ENCODE measurements at regions not wholly inside any gene's neighbourhood (a gene's known extent, or its start where the extent isn't known, plus 50 kb on each side); places are given as distances from the start of the nearest gene placed in this dataset.
"Not testable (repeated sequence)": the region's sequence is repeated elsewhere in the genome, so short reads cannot be mapped to it uniquely, and the experiment has no call there.

GRCh38 chr14:77985211-77985615 is 185.0 kb upstream of the NRXN3 start:
- no peak for DNase-seq

DNA sequence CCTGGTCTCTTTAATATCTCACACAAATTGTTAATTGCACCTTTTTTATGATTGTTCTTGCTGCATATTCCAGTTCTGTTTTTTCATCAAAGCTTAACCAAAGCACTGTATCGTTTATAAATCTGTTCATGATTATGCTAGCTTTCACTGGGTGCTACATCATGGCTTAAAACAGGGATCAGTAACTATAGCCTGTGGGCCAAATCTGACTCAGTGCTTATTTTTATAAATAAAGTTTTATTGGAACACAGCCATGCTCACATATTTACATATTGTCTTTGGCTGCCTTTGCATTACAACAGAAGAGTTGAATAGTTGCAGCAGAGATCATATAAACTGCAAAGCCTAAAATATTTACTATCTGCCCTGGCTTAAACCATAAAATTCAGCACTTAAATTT is 183.4 kb upstream of the NRXN3 start:
- DNase-seq: no peak

- DNase-seq: no peak
Observed at GRCh38 chr14:77988096-77988870, 181.9 kb upstream of the NRXN3 start.

DNA sequence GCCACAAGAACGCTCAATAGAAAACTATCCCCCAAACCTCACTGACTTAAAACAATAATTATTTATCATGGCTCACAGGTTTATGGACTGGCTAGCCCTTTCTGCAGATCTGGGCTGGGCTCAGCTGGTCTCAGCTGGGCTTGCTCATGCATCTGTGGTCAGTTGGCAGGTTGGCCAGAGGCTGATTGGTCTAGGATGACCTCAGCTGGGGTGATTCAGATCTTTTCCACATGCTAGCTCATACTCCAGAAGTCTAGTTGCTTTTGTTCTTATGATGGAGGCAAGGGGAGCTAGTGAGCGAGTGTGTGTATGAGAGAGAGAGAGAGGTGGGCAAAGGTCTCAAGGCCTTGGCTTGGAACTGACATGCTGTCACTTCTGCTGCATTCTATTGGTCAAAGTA is 181.2 kb upstream of the NRXN3 start:
- peak; percentile 69 for DNase-seq

DNA sequence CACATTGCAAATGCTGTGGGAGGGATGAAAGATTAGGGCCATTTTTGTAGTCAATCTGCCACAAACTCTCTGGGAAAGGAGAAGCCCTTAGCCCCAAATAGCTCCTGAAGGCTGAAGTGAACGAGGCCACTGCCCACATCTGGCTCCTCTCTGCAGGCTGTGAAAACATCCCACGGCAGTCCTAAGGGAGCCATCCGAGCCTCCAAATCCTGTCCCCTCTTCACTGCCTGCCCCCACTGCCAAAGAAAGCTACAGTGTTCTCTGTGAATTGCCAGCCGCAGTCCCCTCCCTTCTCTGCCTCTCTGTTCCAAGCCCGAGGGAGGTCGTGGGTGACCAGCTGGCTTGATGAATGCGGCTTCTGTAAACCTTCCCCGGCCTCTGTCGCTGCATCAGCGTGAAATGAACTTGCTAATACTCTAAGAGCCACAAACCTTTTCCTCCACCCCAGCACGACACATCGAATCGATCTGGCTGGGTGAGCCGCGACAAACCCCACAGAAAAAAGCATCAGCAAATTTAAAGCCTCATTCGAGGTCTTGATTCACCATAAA is 180.7 kb upstream of the NRXN3 start:
- no peak for DNase-seq

DNA sequence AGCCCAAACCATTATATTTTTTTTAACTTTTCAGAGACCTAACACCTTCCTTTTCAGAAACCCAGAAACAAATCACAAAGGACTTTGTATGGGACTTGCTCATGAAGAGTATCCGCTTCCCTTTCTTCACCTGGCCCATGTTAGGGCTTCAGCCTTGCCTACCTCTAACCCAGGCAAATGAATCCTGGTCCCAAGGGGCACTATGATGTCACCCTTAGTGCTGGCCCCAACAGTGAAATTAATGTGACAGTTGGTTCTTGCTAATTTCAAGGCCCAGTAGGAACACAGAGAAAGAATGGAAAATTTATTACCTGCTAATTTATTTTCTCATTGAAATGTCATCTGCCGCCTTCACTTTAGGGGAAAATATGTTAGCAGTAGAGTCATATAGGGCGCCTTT is 179.8 kb upstream of the NRXN3 start:
- no peak for DNase-seq

DNA sequence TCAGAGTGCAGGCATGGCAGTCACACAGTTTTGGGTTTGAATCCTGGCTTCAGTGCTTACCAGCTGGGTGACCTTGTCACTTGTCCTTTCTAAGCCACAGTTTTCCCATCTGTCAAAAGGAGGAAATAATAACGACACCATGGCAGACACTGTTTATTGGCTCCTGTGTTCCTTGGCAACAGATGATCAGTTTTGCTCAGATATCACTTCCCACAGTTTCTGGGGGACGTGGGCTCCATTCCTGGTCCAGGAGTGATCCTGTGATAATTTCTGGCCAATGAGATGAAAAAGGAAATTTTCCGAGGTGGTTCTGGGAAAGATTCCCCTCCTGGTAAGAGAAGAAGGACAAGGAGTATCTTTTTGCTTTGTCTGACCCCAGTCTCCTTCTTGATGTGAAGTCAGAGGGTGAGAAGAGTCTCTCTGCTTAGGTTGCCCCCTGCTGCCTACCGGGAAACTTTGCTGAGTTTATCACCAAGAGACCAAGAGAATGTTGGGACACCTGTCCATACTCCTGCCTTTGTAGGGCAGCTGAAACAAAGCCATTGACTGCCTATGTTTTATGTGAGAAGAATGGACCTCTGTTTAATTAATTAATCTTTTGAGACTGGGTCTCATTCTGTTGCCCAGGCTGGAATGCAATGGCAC is 178.9 kb upstream of the NRXN3 start:
- peak; percentile 52 for DNase-seq

DNA sequence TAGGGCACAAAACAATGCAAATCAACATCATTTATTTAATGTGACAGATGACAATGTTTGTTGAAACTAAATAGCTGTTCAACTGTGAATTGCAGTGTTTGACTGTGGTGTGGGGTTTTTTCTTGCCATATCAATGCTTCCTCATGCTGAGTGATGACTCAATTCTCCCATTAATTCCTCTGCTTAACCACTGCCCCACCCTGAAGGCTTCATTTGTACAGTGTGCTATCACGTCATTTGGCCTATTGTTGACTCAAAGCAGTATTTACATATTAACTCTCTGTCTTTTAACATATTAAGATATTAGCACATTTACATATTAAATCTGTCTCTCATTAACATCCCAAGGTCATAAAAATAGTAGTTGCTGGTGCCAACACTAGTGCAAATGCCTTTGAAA is 164.8 kb upstream of the NRXN3 start:
- peak; percentile 84 for DNase-seq

DNA sequence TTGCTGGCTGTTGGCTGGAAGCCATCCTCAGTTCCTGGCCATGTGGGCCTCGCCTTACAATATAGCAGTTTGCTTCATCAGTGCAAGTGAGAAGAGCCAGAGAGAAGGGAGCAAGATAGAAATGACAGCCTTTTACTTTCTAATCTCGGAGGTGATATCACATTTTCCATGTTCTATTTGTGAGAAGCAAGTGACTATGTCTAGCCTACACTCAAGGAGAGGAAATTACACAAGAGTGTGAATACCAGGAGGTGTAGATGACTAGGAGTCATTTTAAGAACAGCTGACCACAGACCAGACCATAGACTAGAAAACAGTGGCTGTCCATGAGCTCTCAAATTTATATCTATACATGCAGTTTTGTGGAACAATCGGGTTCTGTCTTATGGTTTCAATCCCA is 163.0 kb upstream of the NRXN3 start:
- peak; percentile 44 for DNase-seq

DNA sequence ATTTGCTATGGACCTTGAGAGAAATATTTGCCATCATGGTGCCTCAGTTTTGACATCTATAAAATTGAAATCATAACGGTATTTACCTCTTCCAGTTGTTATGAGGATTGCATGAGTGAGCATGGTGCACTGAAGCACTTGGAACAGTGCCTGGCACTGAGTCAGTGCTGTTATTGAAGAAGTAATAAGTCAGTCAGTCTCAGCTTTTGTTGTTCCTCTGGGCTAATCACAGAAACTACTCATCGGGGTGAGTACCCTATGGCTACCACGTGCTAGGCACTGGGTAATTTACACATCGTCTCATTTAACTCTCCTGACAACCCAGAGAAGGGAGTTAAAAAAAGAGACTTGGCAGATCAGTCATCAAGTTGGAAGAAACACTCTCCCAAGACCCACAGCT is 159.5 kb upstream of the NRXN3 start:
- DNase-seq: no peak

GRCh38 chr14:78013911-78014310 is 156.3 kb upstream of the NRXN3 start:
- not testable (repeated sequence) for DNase-seq

GRCh38 chr14:78016532-78016931 is 153.6 kb upstream of the NRXN3 start:
- no peak for DNase-seq

GRCh38 chr14:78018283-78018682 is 151.9 kb upstream of the NRXN3 start:
- no peak for DNase-seq

DNA sequence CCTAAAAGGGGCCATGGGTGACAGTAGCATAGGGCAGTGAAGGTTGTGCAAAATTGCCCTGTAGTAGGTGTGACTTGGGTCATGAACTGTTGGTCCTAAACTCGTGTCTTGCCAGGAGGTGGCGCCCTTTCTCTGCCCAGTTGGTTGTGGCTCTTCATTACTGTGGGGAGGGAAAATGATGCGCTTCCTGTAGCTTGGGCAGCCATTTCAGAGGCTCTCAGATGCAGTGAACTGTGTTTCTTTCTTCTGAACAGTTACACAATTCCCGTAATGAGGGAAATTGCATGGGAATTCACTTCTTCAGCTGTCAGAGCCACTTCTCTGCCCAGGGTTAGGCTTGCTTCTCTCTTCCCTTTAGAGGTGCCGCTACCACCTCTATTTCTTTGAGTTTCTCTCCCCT is 148.1 kb upstream of the NRXN3 start:
- peak; percentile 84 for DNase-seq

GRCh38 chr14:78023112-78023511 is 147.1 kb upstream of the NRXN3 start:
- DNase-seq: no peak

DNA sequence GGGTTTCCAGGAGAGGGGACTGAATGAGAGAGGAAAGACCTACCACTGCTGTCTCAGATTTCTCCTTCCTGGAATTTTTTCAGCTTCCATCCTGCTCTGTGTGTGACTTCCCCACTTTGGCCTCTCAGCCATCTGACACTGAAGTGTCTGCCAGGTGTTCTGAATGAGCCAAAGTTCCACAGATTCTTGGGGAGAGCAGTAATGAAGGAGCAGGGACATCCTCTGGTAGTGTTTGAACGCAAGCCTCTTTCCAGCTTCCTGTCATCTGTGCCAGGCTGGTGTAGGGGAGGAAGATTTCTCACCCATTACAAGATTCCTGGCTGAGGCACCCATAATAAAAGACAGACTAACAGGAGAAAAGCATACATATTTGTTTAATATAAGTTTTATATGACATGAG is 141.7 kb upstream of the NRXN3 start:
- no peak for DNase-seq

GRCh38 chr14:78029601-78030372 is 140.4 kb upstream of the NRXN3 start:
- DNase-seq: no peak

GRCh38 chr14:78043349-78043748 is 126.8 kb upstream of the NRXN3 start:
- DNase-seq: no peak

DNA sequence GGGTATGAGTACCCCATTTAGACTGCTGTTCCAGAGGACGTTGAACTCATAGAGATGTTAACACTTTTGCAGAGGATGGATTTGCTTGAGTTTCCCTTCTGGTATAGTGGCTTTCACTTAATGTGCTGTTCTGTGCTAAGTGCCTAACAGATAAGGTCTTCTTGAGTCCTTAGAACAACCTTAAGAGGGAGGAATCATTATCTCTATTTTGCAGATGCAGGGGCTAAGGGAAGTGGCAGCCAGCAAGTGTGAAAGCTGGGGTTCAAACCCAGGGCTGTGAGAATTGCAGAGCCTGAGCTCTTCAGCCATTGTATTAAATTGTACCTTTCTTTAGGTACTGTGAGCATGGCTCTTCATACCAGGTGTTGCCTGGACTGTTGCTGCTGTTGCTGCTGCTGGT is 122.1 kb upstream of the NRXN3 start:
- DNase-seq: peak; percentile 84

DNA sequence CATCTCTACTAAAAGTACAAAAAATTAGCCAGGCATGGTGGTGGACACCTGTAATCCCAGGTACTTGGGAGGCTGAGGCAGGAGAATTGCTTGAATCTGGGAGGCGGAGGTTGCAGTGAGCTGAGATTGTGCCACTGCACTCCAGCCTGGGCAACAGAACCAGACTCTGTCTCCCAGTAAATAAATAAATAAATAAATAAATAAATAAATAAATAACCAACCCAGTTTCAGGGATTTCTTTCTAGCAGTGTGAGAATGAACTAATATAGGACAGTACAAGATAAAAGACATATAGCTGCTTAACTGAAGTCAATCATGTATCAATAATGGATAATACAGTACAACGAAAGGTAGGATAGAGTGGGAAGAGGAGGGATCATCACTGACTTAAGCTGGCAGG is 113.3 kb upstream of the NRXN3 start:
- DNase-seq: not testable (repeated sequence)

DNA sequence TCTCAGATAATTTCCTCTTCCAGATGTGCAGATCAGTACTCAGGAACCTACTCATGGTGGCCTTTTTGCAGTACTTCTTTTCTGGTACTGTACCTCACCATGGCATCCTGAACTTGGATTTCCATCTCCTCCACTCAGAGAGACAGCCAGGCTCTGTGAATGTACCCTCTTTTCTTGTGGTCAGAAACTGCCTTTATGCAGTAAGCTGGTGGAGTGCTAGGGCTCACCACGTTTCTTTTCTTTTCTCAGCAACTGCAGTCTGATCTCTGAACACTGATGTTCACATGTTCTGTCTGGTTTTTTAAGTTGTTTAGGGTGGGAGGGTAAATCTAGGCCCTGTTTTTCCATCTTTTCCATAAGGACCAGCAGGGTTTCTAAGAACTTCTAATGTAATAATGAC is 99.8 kb upstream of the NRXN3 start:
- no peak for DNase-seq

- DNase-seq: no peak
Observed at GRCh38 chr14:78071016-78071549, 99.1 kb upstream of the NRXN3 start.

GRCh38 chr14:78073028-78073427 is 97.1 kb upstream of the NRXN3 start:
- no peak for DNase-seq
